Central memory CD8-positive, alpha-beta T cell (primary cell): ENCODE measurements at regions not wholly inside any gene's neighbourhood (a gene's known extent, or its start where the extent isn't known, plus 50 kb on each side); places are given as distances from the start of the nearest gene placed in this dataset.

Experiments
- ATAC-seq: fragments of 150-1000 bp; cut with Tn5 transposase; replicated peaks from 2 replicates; pipeline ENCODE4 v1.10.0; 2022; ENCODE audit warnings: mild to moderate bottlenecking, moderate FRiP score, moderate number of reproducible peaks; ENCODE audit not compliant: poor library complexity, severe bottlenecking; ENCODE audit errors: extremely low read depth
- DNase-seq, 2 donors: peaks; one replicate each; pipeline ENCODE4 v3.0.0; 2021; ENCODE audit warnings: low spot score in 2 of 2
- H3K27ac Mint-ChIP-seq: one replicate; pipeline ENCODE4 v1.8.0; 2022; ENCODE audit warnings: low read depth, mild to moderate bottlenecking, moderate library complexity, mixed read lengths
- H3K27me3 Mint-ChIP-seq: one replicate; pipeline ENCODE4 v1.8.0; 2022; ENCODE audit warnings: mixed read lengths
- H3K36me3 Mint-ChIP-seq: one replicate; pipeline ENCODE4 v1.8.0; 2022; ENCODE audit warnings: mild to moderate bottlenecking, moderate library complexity, mixed read lengths; ENCODE audit not compliant: insufficient read depth
- H3K4me1 Mint-ChIP-seq: one replicate; pipeline ENCODE4 v1.8.0; 2022; ENCODE audit warnings: mixed read lengths
- H3K4me3 Mint-ChIP-seq: one replicate; pipeline ENCODE4 v1.8.0; 2022; ENCODE audit warnings: mild to moderate bottlenecking, moderate library complexity, mixed read lengths
- H3K9me3 Mint-ChIP-seq: one replicate; pipeline ENCODE4 v1.8.0; 2022; ENCODE audit warnings: mixed read lengths

- no peak overlapping the region for H3K4me3 Mint-ChIP-seq
- H3K27me3 Mint-ChIP-seq = no peaks in the 10 kb centered on the region
- H3K27ac Mint-ChIP-seq = no peak overlapping the region
- H3K36me3 Mint-ChIP-seq = no peaks in the 10 kb centered on the region
- H3K4me1 Mint-ChIP-seq = no peaks in the 10 kb centered on the region
- H3K9me3 Mint-ChIP-seq = peaks cover 6% of the 10 kb centered on the region
- DNase-seq (no peak), ATAC-seq (no peak)
Measured at GRCh38 chr7:46134385-46134784, 213.3 kb upstream of the IGFBP3 start.

- ATAC-seq = no peak
- Mint-ChIP-seq H3K9me3 (peaks cover 6% of the 10 kb centered on the region), H3K36me3 (no peaks in the 10 kb centered on the region), H3K4me1 (no peaks in the 10 kb centered on the region), H3K4me3 (no peak overlapping the region), H3K27ac (no peak overlapping the region), H3K27me3 (no peaks in the 10 kb centered on the region)
- DNase-seq = no peak
Measured at GRCh38 chr7:46133751-46134150, 212.7 kb upstream of the IGFBP3 start.

GRCh38 chr7:46133072-46133471 is 212.0 kb upstream of the IGFBP3 start:
- no peaks in the 10 kb centered on the region for H3K4me1 Mint-ChIP-seq
- no peak overlapping the region for H3K27ac Mint-ChIP-seq
- DNase-seq (no peak), ATAC-seq (no peak)
- H3K9me3 Mint-ChIP-seq = peaks cover 6% of the 10 kb centered on the region
- H3K4me3 Mint-ChIP-seq = no peak overlapping the region
- no peaks in the 10 kb centered on the region for H3K27me3 Mint-ChIP-seq
- no peaks in the 10 kb centered on the region for H3K36me3 Mint-ChIP-seq

GRCh38 chr7:46131916-46132795 is 211.1 kb upstream of the IGFBP3 start:
- Mint-ChIP-seq H3K4me3 (no peak overlapping the region), H3K27me3 (no peaks in the 10 kb centered on the region), H3K4me1 (no peaks in the 10 kb centered on the region), H3K36me3 (no peaks in the 10 kb centered on the region), H3K9me3 (peaks cover 6% of the 10 kb centered on the region), H3K27ac (no peak overlapping the region)
- ATAC-seq (no peak), DNase-seq (no peak)

- ATAC-seq (no peak), DNase-seq (no peak)
- no peaks in the 10 kb centered on the region for H3K4me1 Mint-ChIP-seq
- no peak overlapping the region for H3K4me3 Mint-ChIP-seq
- peaks cover 6% of the 10 kb centered on the region for H3K9me3 Mint-ChIP-seq
- no peaks in the 10 kb centered on the region for H3K36me3 Mint-ChIP-seq
- no peak overlapping the region for H3K27ac Mint-ChIP-seq
- no peaks in the 10 kb centered on the region for H3K27me3 Mint-ChIP-seq
Measured at GRCh38 chr7:46129831-46130230, 208.8 kb upstream of the IGFBP3 start.

- ATAC-seq (no peak), DNase-seq (no peak)
- Mint-ChIP-seq H3K4me3 (no peak overlapping the region), H3K4me1 (no peaks in the 10 kb centered on the region), H3K9me3 (peaks cover 7% of the 10 kb centered on the region), H3K36me3 (no peaks in the 10 kb centered on the region), H3K27ac (no peak overlapping the region), H3K27me3 (no peaks in the 10 kb centered on the region)
Measured at GRCh38 chr7:46127814-46128213, 206.7 kb upstream of the IGFBP3 start.

GRCh38 chr7:46126675-46127300 is 205.7 kb upstream of the IGFBP3 start:
- Mint-ChIP-seq H3K9me3 (peaks cover 7% of the 10 kb centered on the region), H3K27ac (no peak overlapping the region), H3K36me3 (no peaks in the 10 kb centered on the region), H3K27me3 (no peaks in the 10 kb centered on the region), H3K4me1 (no peaks in the 10 kb centered on the region), H3K4me3 (no peak overlapping the region)
- ATAC-seq = no peak
- no peak for DNase-seq

GRCh38 chr7:46123756-46124343 is 202.8 kb upstream of the IGFBP3 start:
- no peak overlapping the region for H3K4me3 Mint-ChIP-seq
- H3K27me3 Mint-ChIP-seq = no peaks in the 10 kb centered on the region
- H3K9me3 Mint-ChIP-seq = peaks cover 7% of the 10 kb centered on the region
- H3K27ac Mint-ChIP-seq = no peak overlapping the region
- DNase-seq (no peak), ATAC-seq (no peak)
- H3K4me1 Mint-ChIP-seq = no peaks in the 10 kb centered on the region
- no peaks in the 10 kb centered on the region for H3K36me3 Mint-ChIP-seq

GRCh38 chr7:46115410-46115809 is 194.3 kb upstream of the IGFBP3 start:
- Mint-ChIP-seq H3K4me3 (no peak overlapping the region), H3K9me3 (peaks cover 7% of the 10 kb centered on the region), H3K27me3 (no peaks in the 10 kb centered on the region), H3K36me3 (no peaks in the 10 kb centered on the region), H3K27ac (no peak overlapping the region), H3K4me1 (no peaks in the 10 kb centered on the region)
- DNase-seq (no peak), ATAC-seq (no peak)

- H3K27ac Mint-ChIP-seq = no peak overlapping the region
- no peak overlapping the region for H3K4me3 Mint-ChIP-seq
- no peaks in the 10 kb centered on the region for H3K9me3 Mint-ChIP-seq
- no peaks in the 10 kb centered on the region for H3K36me3 Mint-ChIP-seq
- no peaks in the 10 kb centered on the region for H3K4me1 Mint-ChIP-seq
- DNase-seq (no peak), ATAC-seq (no peak)
- H3K27me3 Mint-ChIP-seq = no peaks in the 10 kb centered on the region
Measured at GRCh38 chr7:46109437-46109836, 188.4 kb upstream of the IGFBP3 start.

GRCh38 chr7:46108272-46108671 is 187.2 kb upstream of the IGFBP3 start:
- H3K9me3 Mint-ChIP-seq = no peaks in the 10 kb centered on the region
- no peak overlapping the region for H3K4me3 Mint-ChIP-seq
- H3K27ac Mint-ChIP-seq = no peak overlapping the region
- DNase-seq (no peak), ATAC-seq (no peak)
- H3K27me3 Mint-ChIP-seq = no peaks in the 10 kb centered on the region
- no peaks in the 10 kb centered on the region for H3K36me3 Mint-ChIP-seq
- no peaks in the 10 kb centered on the region for H3K4me1 Mint-ChIP-seq

- Mint-ChIP-seq H3K4me1 (no peaks in the 10 kb centered on the region), H3K36me3 (no peaks in the 10 kb centered on the region), H3K9me3 (no peaks in the 10 kb centered on the region), H3K27me3 (no peaks in the 10 kb centered on the region), H3K4me3 (no peak overlapping the region), H3K27ac (no peak overlapping the region)
- ATAC-seq = no peak
- no peak for DNase-seq
Measured at GRCh38 chr7:46107610-46108217, 186.6 kb upstream of the IGFBP3 start.
